Body of pancreas (tissue), 4 donors: ENCODE measurements at regions not wholly inside any gene's neighbourhood (a gene's known extent, or its start where the extent isn't known, plus 50 kb on each side); places are given as distances from the start of the nearest gene placed in this dataset.
A peak's percentile ranks its signal among the peaks of the same experiment; 100 is the strongest.

Experiments
- ATAC-seq: fragments of 150-250 bp; one replicate; pipeline ENCODE4 v1.9.1; 2016
- DNase-seq, 4 donors: peaks; one replicate each; pipeline ENCODE4 v3.0.0-alpha.2; 2019
- H3K27ac ChIP-seq, 4 donors: fragments of 200-600 bp; sonication (generic); 1 replicate in 3 of 4; 2 replicates in 1 of 4; pipeline versions ENCODE4 v1.5.1 to v1.6.1; 2016 to 2019; ENCODE audit warnings: mild to moderate bottlenecking in 1 of 4, mixed read lengths in 1 of 4, moderate library complexity in 1 of 4
- H3K27me3 ChIP-seq, 2 donors: fragments of 200-600 bp; sonication (generic); one replicate each; pipeline ENCODE4 v1.6.0; 2016; ENCODE audit warnings: mild to moderate bottlenecking in 1 of 2
- H3K36me3 ChIP-seq, 2 donors: fragments of 200-600 bp; sonication (generic); replicated peaks in 1 of 2; 2 replicates each; pipeline ENCODE4 v1.5.1; 2016; ENCODE audit warnings: low read depth in 2 of 2; ENCODE audit not compliant: insufficient read depth in 1 of 2
- H3K4me1 ChIP-seq: fragments of 200-600 bp; sonication (generic); one replicate; pipeline ENCODE4 v1.6.0; 2016
- H3K4me3 ChIP-seq, 2 donors: fragments of 200-600 bp; sonication (generic); 1 replicate in 1 of 2; 2 replicates in 1 of 2; pipeline ENCODE4 v1.5.1; 2016 to 2019
- H3K9me3 ChIP-seq, 3 donors: fragments of 200-600 bp; sonication (generic); 1 replicate in 2 of 3; 2 replicates in 1 of 3; pipeline ENCODE4 v1.5.1; 2016
- CTCF ChIP-seq, 7 experiments: fragments of 450-650 bp in 4 of 7; fragments of 200-600 bp in 3 of 7; sonication (generic) in 3 of 7; IDR thresholded peaks; one replicate each; pipeline ENCODE4 v1.5.1; 2016 to 2019; ENCODE audit warnings: antibody characterized with exemption in 7 of 7
- POLR2A ChIP-seq, 3 donors: fragments of 450-650 bp; IDR thresholded peaks; one replicate each; pipeline ENCODE4 v1.6.1; 2016; ENCODE audit warnings: antibody characterized with exemption in 3 of 3, mild to moderate bottlenecking in 2 of 3
- WGBS, 2 donors: methylation state at CpG; one replicate each; pipeline ENCODE4 v1.1.5; 2017; 5-methylcytosine and 5-hydroxymethylcytosine counted together
- intact Hi-C: fragments of 100-400 bp; cut with DNase I; formaldehyde crosslinking; loops from one replicate; pipeline ENCODE4 v1.15.1; 2023

- Histone ChIP-seq H3K27me3 (no peaks in the 10 kb centered on the region), H3K9me3 (no peaks in the 10 kb centered on the region), H3K4me3 (no peak overlapping the region), H3K4me1 (peaks cover 8% of the 10 kb centered on the region), H3K36me3 (no peaks in the 10 kb centered on the region), H3K27ac (no peak overlapping the region)
- TF ChIP-seq CTCF (IDR thresholded peaks at IDR 0.05) (no peak), POLR2A (IDR thresholded peaks at IDR 0.05) (no peak)
- ATAC-seq (no peak), DNase-seq (no peak)
- intact Hi-C loops: no loop called here
- 75 to 83% methylated on average over 2 of the region's 2 CpGs for WGBS, 2 donors
Observed at GRCh38 chr11:16421826-16422225, 65.5 kb upstream of the SOX6 start.

GRCh38 chr11:16418428-16419097 lies 62.2 kb upstream of the SOX6 start:
- H3K36me3 ChIP-seq: no peaks in the 10 kb centered on the region
- 43 to 47% methylated on average over 5 of the region's 5 CpGs for WGBS, 2 donors
- no peaks in the 10 kb centered on the region for H3K9me3 ChIP-seq
- peaks cover 8% of the 10 kb centered on the region for H3K4me1 ChIP-seq
- H3K27ac ChIP-seq: no peak overlapping the region
- DNase-seq: no peak
- TF ChIP-seq POLR2A (IDR thresholded peaks at IDR 0.05) (no peak), CTCF (IDR thresholded peaks at IDR 0.05) (no peak)
- no peak overlapping the region for H3K4me3 ChIP-seq
- intact Hi-C loops: no loop called here
- H3K27me3 ChIP-seq: no peaks in the 10 kb centered on the region
- peak; percentile 50 for ATAC-seq

- H3K36me3 ChIP-seq: no peaks in the 10 kb centered on the region
- TF ChIP-seq POLR2A (IDR thresholded peaks at IDR 0.05): no peak
- H3K4me1 ChIP-seq: no peaks in the 10 kb centered on the region
- ATAC-seq (no peak), DNase-seq (no peak)
- intact Hi-C loops: no loop called here
- no peaks in the 10 kb centered on the region for H3K27me3 ChIP-seq
- no peak overlapping the region for H3K27ac ChIP-seq
- no peaks in the 10 kb centered on the region for H3K9me3 ChIP-seq
- 65% methylated on average over 1 of the region's 1 CpG for WGBS, 2 donors
- H3K4me3 ChIP-seq: no peak overlapping the region
Observed at GRCh38 chr11:16412525-16413172, 56.3 kb upstream of the SOX6 start.

GRCh38 chr11:16410479-16410878 lies 54.1 kb upstream of the SOX6 start:
- no peaks in the 10 kb centered on the region for H3K9me3 ChIP-seq
- no peak overlapping the region for H3K27ac ChIP-seq
- H3K36me3 ChIP-seq: no peaks in the 10 kb centered on the region
- ATAC-seq (no peak), DNase-seq (no peak)
- H3K4me1 ChIP-seq: no peaks in the 10 kb centered on the region
- no peaks in the 10 kb centered on the region for H3K27me3 ChIP-seq
- intact Hi-C loops: no loop called here
- TF ChIP-seq CTCF (IDR thresholded peaks at IDR 0.05) (no peak), POLR2A (IDR thresholded peaks at IDR 0.05) (no peak)
- no peak overlapping the region for H3K4me3 ChIP-seq
- 91 to 95% methylated on average over 5 of the region's 5 CpGs for WGBS, 2 donors

- H3K4me1 ChIP-seq: peaks cover 5% of the 10 kb centered on the region
- DNase-seq: no peak
- 53 to 77% methylated on average over 1 of the region's 1 CpG for WGBS, 2 donors
- no peaks in the 10 kb centered on the region for H3K27me3 ChIP-seq
- no peak overlapping the region for H3K27ac ChIP-seq
- ATAC-seq: no peak
- no peaks in the 10 kb centered on the region for H3K9me3 ChIP-seq
- H3K36me3 ChIP-seq: no peaks in the 10 kb centered on the region
- intact Hi-C loops: no loop called here
- TF ChIP-seq POLR2A (IDR thresholded peaks at IDR 0.05): no peak
- no peak for TF ChIP-seq CTCF (IDR thresholded peaks at IDR 0.05)
- no peak overlapping the region for H3K4me3 ChIP-seq
Observed at GRCh38 chr11:16408619-16409018, 52.3 kb upstream of the SOX6 start.
